Mesenchymal stem cell (in vitro differentiated cells and primary cell): ENCODE measurements at regions not wholly inside any gene's neighbourhood (a gene's known extent, or its start where the extent isn't known, plus 50 kb on each side); places are given as distances from the start of the nearest gene placed in this dataset.

Experiments used
- DNase-seq: peaks from one replicate; pipeline ENCODE4 v3.0.0-alpha.2; 2013
- H2AFZ ChIP-seq: one replicate; pipeline ENCODE4 v1.6.1; 2013; ENCODE audit warnings: low read depth, mild to moderate bottlenecking, control low read depth, inconsistent platforms, low read length, moderate library complexity
- H2AK5ac ChIP-seq: 2 replicates; pipeline ENCODE4 v1.6.1; 2013; ENCODE audit warnings: low read length, moderate library complexity, mild to moderate bottlenecking, inconsistent platforms; ENCODE audit not compliant: severe bottlenecking
- H2BK120ac ChIP-seq: one replicate; pipeline ENCODE4 v1.6.1; 2013; ENCODE audit warnings: low read depth, mild to moderate bottlenecking, inconsistent platforms, low read length, moderate library complexity
- H2BK12ac ChIP-seq, 2 experiments: one replicate each; pipeline ENCODE4 v1.6.1; 2013; ENCODE audit warnings: inconsistent platforms in 2 of 2, low read length in 2 of 2, mild to moderate bottlenecking in 2 of 2, moderate library complexity in 2 of 2, control low read depth in 1 of 2
- H2BK15ac ChIP-seq: one replicate; pipeline ENCODE4 v1.6.1; 2013; ENCODE audit warnings: mild to moderate bottlenecking, low read depth, inconsistent platforms; ENCODE audit not compliant: poor library complexity, severe bottlenecking
- H2BK5ac ChIP-seq: 2 replicates; pipeline ENCODE4 v1.6.1; 2013; ENCODE audit warnings: low read depth, mild to moderate bottlenecking, low read length, control low read depth, inconsistent platforms; ENCODE audit not compliant: poor library complexity, severe bottlenecking
- H3K14ac ChIP-seq, 2 experiments: one replicate each; pipeline ENCODE4 v1.6.1; 2013; ENCODE audit warnings: inconsistent platforms in 2 of 2, low read length in 2 of 2, control low read depth in 1 of 2, mild to moderate bottlenecking in 1 of 2, moderate library complexity in 1 of 2
- H3K18ac ChIP-seq, 2 experiments: one replicate each; pipeline ENCODE4 v1.6.1; 2013; ENCODE audit warnings: inconsistent platforms in 2 of 2, low read length in 2 of 2, control low read depth in 1 of 2, low read depth in 1 of 2, mild to moderate bottlenecking in 1 of 2
- H3K23ac ChIP-seq, 2 experiments: one replicate each; pipeline ENCODE4 v1.6.1; 2013; ENCODE audit warnings: inconsistent platforms in 2 of 2, low read length in 2 of 2, mild to moderate bottlenecking in 2 of 2, moderate library complexity in 2 of 2, control low read depth in 1 of 2
- H3K27ac ChIP-seq: 2 replicates; pipeline ENCODE4 v1.5.1; 2013; ENCODE audit warnings: mild to moderate bottlenecking, moderate library complexity, low read length, control low read depth, inconsistent platforms; ENCODE audit not compliant: poor library complexity, severe bottlenecking
- H3K27me3 ChIP-seq, 2 experiments: 2 replicates each; pipeline versions ENCODE4 v1.6.1 to v1.7.0; 2013; ENCODE audit warnings: low read length in 2 of 2, mild to moderate bottlenecking in 2 of 2, moderate library complexity in 2 of 2, control low read depth in 1 of 2, inconsistent platforms in 1 of 2; ENCODE audit not compliant: control insufficient read depth in 1 of 2, insufficient read depth in 1 of 2
- H3K36me3 ChIP-seq, 2 experiments: 2 replicates each; pipeline versions ENCODE4 v1.6.1 to v1.7.0; 2013; ENCODE audit warnings: low read length in 2 of 2, control low read depth in 1 of 2, inconsistent platforms in 1 of 2, low read depth in 1 of 2, mild to moderate bottlenecking in 1 of 2; ENCODE audit not compliant: insufficient read depth in 2 of 2, control insufficient read depth in 1 of 2
- H3K4ac ChIP-seq, 2 experiments: one replicate each; pipeline ENCODE4 v1.6.1; 2013; ENCODE audit warnings: inconsistent platforms in 2 of 2, low read length in 2 of 2, mild to moderate bottlenecking in 2 of 2, moderate library complexity in 2 of 2, control low read depth in 1 of 2, low read depth in 1 of 2
- H3K4me1 ChIP-seq: 2 replicates; pipeline ENCODE4 v1.6.1; 2013; ENCODE audit warnings: low read depth, low read length, control low read depth; ENCODE audit not compliant: control insufficient read depth, insufficient read depth
- H3K4me2 ChIP-seq: 2 replicates; pipeline ENCODE4 v1.6.1; 2013; ENCODE audit warnings: low read length, mild to moderate bottlenecking, inconsistent platforms; ENCODE audit not compliant: poor library complexity, severe bottlenecking
- H3K4me3 ChIP-seq, 2 experiments: 2 replicates each; pipeline versions ENCODE4 v1.5.1 to v1.7.0; 2013; ENCODE audit warnings: low read length in 2 of 2, mild to moderate bottlenecking in 2 of 2, control low read depth in 1 of 2, low read depth in 1 of 2; ENCODE audit not compliant: insufficient read depth in 1 of 2
- H3K79me1 ChIP-seq: replicated peaks from 2 replicates; pipeline ENCODE4 v1.6.1; 2013; ENCODE audit warnings: mild to moderate bottlenecking, control low read depth, low read length, inconsistent platforms; ENCODE audit not compliant: poor library complexity, severe bottlenecking
- H3K9ac ChIP-seq: 2 replicates; pipeline ENCODE4 v1.7.0; 2013; ENCODE audit warnings: mild to moderate bottlenecking, low read length, moderate library complexity
- H3K9me3 ChIP-seq: 2 replicates; pipeline ENCODE4 v1.7.0; 2013; ENCODE audit warnings: mild to moderate bottlenecking, low read length; ENCODE audit not compliant: control insufficient read depth
- H4K8ac ChIP-seq: one replicate; pipeline ENCODE4 v1.6.1; 2013; ENCODE audit warnings: inconsistent platforms, mild to moderate bottlenecking, low read length, moderate library complexity
- H4K91ac ChIP-seq: one replicate; pipeline ENCODE4 v1.6.1; 2013; ENCODE audit warnings: mild to moderate bottlenecking, low read length, inconsistent platforms
- WGBS: methylation state at CpG from one replicate; pipeline ENCODE4 v1.1.7; 2013; ENCODE audit warnings: mixed read lengths; 5-methylcytosine and 5-hydroxymethylcytosine counted together

DNA sequence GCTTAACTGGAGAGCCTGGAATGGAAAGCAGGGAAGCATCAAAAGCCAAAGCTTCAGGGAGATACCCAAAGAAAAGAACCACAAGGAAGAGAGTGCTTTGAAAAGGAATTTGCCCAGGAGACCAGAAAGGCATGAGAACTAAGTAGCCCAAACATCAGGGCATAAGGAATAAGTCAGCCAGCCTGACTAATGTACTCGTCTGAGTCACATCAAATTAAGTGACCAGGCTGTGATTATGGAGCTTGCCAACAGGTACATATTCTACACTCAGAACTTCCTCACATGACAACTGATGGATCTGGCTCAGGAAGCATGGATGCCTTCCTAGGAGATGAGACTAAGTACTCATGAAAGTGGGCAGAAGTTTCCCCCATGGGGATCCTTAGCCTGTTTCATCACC lies 366.7 kb downstream of the BUD13 start:
- Histone ChIP-seq H3K4me3 (no peak overlapping the region), H3K27me3 (peaks cover 0 to 5% of the 10 kb centered on the region in 2 experiments), H3K14ac (no peak overlapping the region), H2BK5ac (no peak overlapping the region), H3K36me3 (no peaks in the 10 kb centered on the region), H3K18ac (no peak overlapping the region), H2AK5ac (no peak overlapping the region), H3K79me1 (no peaks in the 10 kb centered on the region), H3K4me1 (no peaks in the 10 kb centered on the region), H3K4me2 (no peak overlapping the region), H4K8ac (no peak overlapping the region), H2AFZ (no peak overlapping the region), H3K23ac (no peak overlapping the region), H4K91ac (no peak overlapping the region), H3K4ac (no peak overlapping the region), H2BK12ac (no peak overlapping the region), H3K9me3 (no peaks in the 10 kb centered on the region), H2BK120ac (no peak overlapping the region), H3K27ac (no peak overlapping the region), H3K9ac (no peak overlapping the region), H2BK15ac (no peak overlapping the region)
- DNase-seq, result no peak
- WGBS, result 55% methylated on average over 1 of the region's 1 CpG

DNA sequence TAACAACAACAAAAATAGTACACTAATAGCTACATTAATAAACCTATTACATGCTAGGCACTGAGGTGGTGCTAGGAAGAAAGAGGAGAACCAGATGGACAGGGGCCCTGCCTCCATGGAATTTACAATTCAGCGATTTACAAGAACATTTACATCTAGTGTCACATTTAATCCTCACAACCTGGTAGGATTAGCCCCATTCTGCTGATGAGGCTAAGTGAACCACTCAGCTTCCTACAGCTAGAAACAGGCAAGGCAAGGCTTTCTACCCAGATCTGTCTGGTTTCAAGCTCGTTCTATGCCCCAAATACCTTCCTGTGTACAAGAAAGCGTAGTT lies 368.4 kb downstream of the BUD13 start:
- Histone ChIP-seq H3K4me3 (no peak overlapping the region), H3K23ac (no peak overlapping the region), H3K18ac (no peak overlapping the region), H3K27me3 (peaks cover 0 to 5% of the 10 kb centered on the region in 2 experiments), H3K9ac (no peak overlapping the region), H2AFZ (no peak overlapping the region), H4K8ac (no peak overlapping the region), H3K27ac (no peak overlapping the region), H2BK5ac (no peak overlapping the region), H2BK12ac (no peak overlapping the region), H4K91ac (no peak overlapping the region), H3K9me3 (no peaks in the 10 kb centered on the region), H3K79me1 (no peaks in the 10 kb centered on the region), H3K4ac (no peak overlapping the region), H3K14ac (no peak overlapping the region), H3K4me2 (peak overlapping the region; percentile 18), H3K36me3 (no peaks in the 10 kb centered on the region), H3K4me1 (no peaks in the 10 kb centered on the region), H2AK5ac (no peak overlapping the region), H2BK120ac (no peak overlapping the region), H2BK15ac (no peak overlapping the region)
- WGBS, result 31% methylated on average over 3 of the region's 3 CpGs
- no peak for DNase-seq

DNA sequence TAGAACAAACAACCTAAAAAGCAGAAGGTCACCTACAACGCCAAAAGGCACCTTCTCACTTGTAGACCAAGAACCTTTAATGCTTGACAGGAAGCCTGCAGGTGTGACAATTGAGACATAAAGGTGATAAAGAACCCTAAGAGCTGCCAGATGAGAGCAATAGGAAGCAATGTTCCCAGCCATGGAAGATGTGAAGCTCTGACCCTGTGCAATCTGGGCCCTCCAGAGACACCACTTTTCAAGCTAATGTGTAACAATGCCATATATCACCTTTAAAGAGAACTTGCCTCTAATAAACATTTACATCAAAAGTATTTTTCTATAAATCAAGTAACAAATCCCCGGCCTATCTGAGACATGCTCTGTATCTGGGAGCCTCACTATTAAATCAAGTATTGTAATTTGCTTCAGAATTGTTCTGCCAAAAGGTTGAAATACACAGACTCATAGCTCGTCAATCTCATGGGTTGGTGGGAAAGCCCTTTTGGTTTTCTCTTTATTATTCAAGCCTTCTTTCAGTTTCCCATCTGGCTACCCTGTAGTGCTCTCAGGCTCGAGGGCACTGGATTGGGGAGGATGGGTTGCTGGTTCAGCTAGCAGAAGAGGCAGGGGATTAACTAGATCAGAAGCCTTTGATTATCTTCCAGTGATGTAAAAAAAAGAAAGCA lies 368.9 kb downstream of the BUD13 start:
- Histone ChIP-seq H3K4me1 (no peaks in the 10 kb centered on the region), H4K8ac (no peak overlapping the region), H3K4me2 (no peak overlapping the region), H2BK5ac (no peak overlapping the region), H2BK15ac (no peak overlapping the region), H3K9ac (no peak overlapping the region), H3K14ac (no peak overlapping the region), H3K23ac (no peak overlapping the region), H3K4ac (no peak overlapping the region), H2BK12ac (no peak overlapping the region), H3K27me3 (peaks cover 0 to 4% of the 10 kb centered on the region in 2 experiments), H3K18ac (no peak overlapping the region), H4K91ac (no peak overlapping the region), H3K36me3 (no peaks in the 10 kb centered on the region), H2AK5ac (no peak overlapping the region), H2AFZ (no peak overlapping the region), H2BK120ac (no peak overlapping the region), H3K9me3 (no peaks in the 10 kb centered on the region), H3K4me3 (no peak overlapping the region), H3K79me1 (no peaks in the 10 kb centered on the region), H3K27ac (no peak overlapping the region)
- DNase-seq, result no peak
- WGBS, result 76% methylated on average over 3 of the region's 4 CpGs

DNA sequence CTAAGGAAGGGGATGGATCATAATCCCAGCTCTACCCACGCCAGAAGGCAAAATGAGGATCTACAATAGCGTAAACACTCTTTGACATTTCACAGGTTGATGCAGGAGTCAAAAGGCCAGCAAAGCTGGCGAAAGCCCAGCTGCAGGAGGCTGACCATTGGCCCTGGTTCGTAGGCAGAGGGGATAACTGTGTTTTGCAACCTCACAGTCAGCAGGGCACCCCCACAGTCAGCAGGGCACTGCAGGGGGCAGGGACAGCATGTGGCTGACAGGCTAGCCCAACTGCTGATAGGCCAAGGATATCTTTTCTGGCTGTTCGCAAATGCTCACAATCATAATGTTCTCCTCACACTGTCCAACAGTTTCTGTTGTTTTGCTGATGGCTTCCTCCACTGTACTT lies 372.7 kb downstream of the BUD13 start:
- Histone ChIP-seq H3K18ac (no peak overlapping the region), H3K27ac (no peak overlapping the region), H2BK5ac (no peak overlapping the region), H4K8ac (no peak overlapping the region), H3K27me3 (no peaks in the 10 kb centered on the region), H2BK120ac (no peak overlapping the region), H3K4me3 (no peak overlapping the region), H3K4me1 (no peaks in the 10 kb centered on the region), H3K9ac (no peak overlapping the region), H2AK5ac (no peak overlapping the region), H2BK15ac (no peak overlapping the region), H3K9me3 (no peaks in the 10 kb centered on the region), H3K79me1 (no peaks in the 10 kb centered on the region), H2AFZ (no peak overlapping the region), H3K4ac (no peak overlapping the region), H2BK12ac (no peak overlapping the region), H3K14ac (no peak overlapping the region), H4K91ac (no peak overlapping the region), H3K23ac (no peak overlapping the region), H3K36me3 (no peaks in the 10 kb centered on the region), H3K4me2 (no peak overlapping the region)
- WGBS, result 55% methylated on average over 5 of the region's 5 CpGs
- DNase-seq, result no peak
